GM23248 (cell line): ENCODE measurements at regions not wholly inside any gene's neighbourhood (a gene's known extent, or its start where the extent isn't known, plus 50 kb on each side); places are given as distances from the start of the nearest gene placed in this dataset.

Experiments used
- DNase-seq: peaks from one replicate; pipeline ENCODE4 v3.0.0-alpha.2; 2015
- H2AFZ ChIP-seq: fragments of 200-600 bp; sonication (generic); 2 replicates; pipeline ENCODE4 v1.6.1; 2016; ENCODE audit warnings: antibody characterized with exemption
- H3F3A ChIP-seq: fragments of 200-600 bp; sonication (generic); 2 replicates; pipeline ENCODE4 v1.6.1; 2016; ENCODE audit warnings: mild to moderate bottlenecking, antibody characterized with exemption, mixed run types; ENCODE audit not compliant: insufficient read depth
- H3K27ac ChIP-seq: fragments of 200-600 bp; sonication (generic); 2 replicates; pipeline ENCODE4 v1.5.1; 2016; ENCODE audit warnings: mild to moderate bottlenecking
- H3K27me3 ChIP-seq: fragments of 200-600 bp; sonication (generic); replicated peaks from 2 replicates; pipeline ENCODE4 v1.6.1; 2016; ENCODE audit warnings: mild to moderate bottlenecking; ENCODE audit not compliant: insufficient read depth
- H3K36me3 ChIP-seq: fragments of 200-600 bp; sonication (generic); 2 replicates; pipeline ENCODE4 v1.6.1; 2016; ENCODE audit warnings: low read depth, mild to moderate bottlenecking
- H3K4me1 ChIP-seq: fragments of 200-600 bp; sonication (generic); 2 replicates; pipeline ENCODE4 v1.6.1; 2016; ENCODE audit warnings: mild to moderate bottlenecking; ENCODE audit not compliant: insufficient read depth
- H3K4me2 ChIP-seq: fragments of 200-600 bp; sonication (generic); one replicate; pipeline ENCODE4 v1.6.1; 2016; ENCODE audit warnings: mild to moderate bottlenecking; ENCODE audit not compliant: unreplicated experiment
- H3K4me3 ChIP-seq: fragments of 200-600 bp; sonication (generic); 2 replicates; pipeline ENCODE4 v1.5.1; 2016; ENCODE audit warnings: mild to moderate bottlenecking
- H3K79me2 ChIP-seq: fragments of 200-600 bp; sonication (generic); 2 replicates; pipeline ENCODE4 v1.6.1; 2016; ENCODE audit warnings: mild to moderate bottlenecking; ENCODE audit not compliant: insufficient read depth
- H3K9ac ChIP-seq: fragments of 200-600 bp; sonication (generic); 2 replicates; pipeline ENCODE4 v1.6.1; 2016; ENCODE audit warnings: mild to moderate bottlenecking
- H3K9me2 ChIP-seq: fragments of 200-600 bp; sonication (generic); 2 replicates; pipeline ENCODE4 v1.6.1; 2016; ENCODE audit warnings: mixed run types, mild to moderate bottlenecking, moderate library complexity; ENCODE audit not compliant: insufficient read depth
- H3K9me3 ChIP-seq: fragments of 200-600 bp; sonication (generic); one replicate; pipeline ENCODE4 v1.6.1; 2017; ENCODE audit warnings: low read depth
- H4K20me1 ChIP-seq: fragments of 200-600 bp; sonication (generic); 2 replicates; pipeline ENCODE4 v1.6.0; 2016; ENCODE audit not compliant: insufficient read depth
- EZH2 ChIP-seq: fragments of 200-600 bp; sonication (generic); IDR thresholded peaks from 2 replicates; pipeline ENCODE4 v1.6.1; 2018; ENCODE audit warnings: antibody characterized with exemption, mild to moderate bottlenecking; ENCODE audit not compliant: insufficient read depth, poor library complexity, severe bottlenecking
- EZH2phosphoT487 ChIP-seq: fragments of 200-600 bp; sonication (generic); IDR thresholded peaks from 2 replicates; pipeline ENCODE4 v1.6.1; 2018; ENCODE audit warnings: antibody characterized with exemption, moderate library complexity, mild to moderate bottlenecking, low read depth; ENCODE audit not compliant: insufficient read depth
- WGBS, 2 experiments: methylation state at CpG; one replicate each; pipeline ENCODE4 v1.1.6; 2015 to 2017; ENCODE audit warnings: low lambda C conversion rate in 2 of 2, low coverage in 1 of 2; ENCODE audit errors: missing lambda C conversion rate in 2 of 2; 5-methylcytosine and 5-hydroxymethylcytosine counted together
- in situ Hi-C: fragments of 300-500 bp; cut with MboI; formaldehyde crosslinking; loops from 2 replicates; pipeline ENCODE4 v1.15.0; 2020

DNA sequence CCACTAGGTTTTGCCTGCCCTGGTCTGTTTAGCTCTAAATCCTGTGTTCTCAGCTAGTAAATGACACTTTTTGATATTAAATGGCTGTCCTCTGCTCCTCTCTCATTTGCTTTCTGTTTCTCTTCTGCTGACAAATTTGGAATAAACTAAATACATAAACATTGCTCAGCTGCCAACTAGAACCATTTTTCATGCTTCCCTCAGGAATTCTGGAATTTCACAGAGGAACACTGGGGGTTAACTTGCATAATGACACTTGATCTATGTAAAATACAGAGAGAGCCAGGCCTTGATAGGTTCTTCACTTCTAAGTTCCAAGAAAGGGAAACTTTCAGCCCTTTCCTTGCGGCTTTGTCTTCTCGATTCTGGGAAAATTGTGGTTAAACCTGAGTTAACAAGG, 450.6 kb upstream of the ST6GAL2 start:
- no peaks in the 10 kb centered on the region for H3K9me3 ChIP-seq
- no peaks in the 10 kb centered on the region for H3K36me3 ChIP-seq
- no peak overlapping the region for H2AFZ ChIP-seq
- H3K27me3 ChIP-seq: 0 out of 2 replicates have a peak, but pooled peaks cover 3% of the 10 kb centered on the region
- no peak for DNase-seq
- no peaks in the 10 kb centered on the region for H4K20me1 ChIP-seq
- H3K9me2 ChIP-seq: no peaks in the 10 kb centered on the region
- no peak overlapping the region for H3K27ac ChIP-seq
- H3K79me2 ChIP-seq: no peaks in the 10 kb centered on the region
- peaks cover 19% of the 10 kb centered on the region for H3F3A ChIP-seq
- 86 to 96% methylated on average over 2 of the region's 2 CpGs for WGBS, 2 experiments
- H3K9ac ChIP-seq: no peak overlapping the region
- H3K4me1 ChIP-seq: peaks cover 12% of the 10 kb centered on the region
- TF ChIP-seq EZH2phosphoT487: no peak
- no peak for TF ChIP-seq EZH2
- H3K4me2 ChIP-seq: no peak overlapping the region
- in situ Hi-C loops: no loop called here
- no peak overlapping the region for H3K4me3 ChIP-seq

DNA sequence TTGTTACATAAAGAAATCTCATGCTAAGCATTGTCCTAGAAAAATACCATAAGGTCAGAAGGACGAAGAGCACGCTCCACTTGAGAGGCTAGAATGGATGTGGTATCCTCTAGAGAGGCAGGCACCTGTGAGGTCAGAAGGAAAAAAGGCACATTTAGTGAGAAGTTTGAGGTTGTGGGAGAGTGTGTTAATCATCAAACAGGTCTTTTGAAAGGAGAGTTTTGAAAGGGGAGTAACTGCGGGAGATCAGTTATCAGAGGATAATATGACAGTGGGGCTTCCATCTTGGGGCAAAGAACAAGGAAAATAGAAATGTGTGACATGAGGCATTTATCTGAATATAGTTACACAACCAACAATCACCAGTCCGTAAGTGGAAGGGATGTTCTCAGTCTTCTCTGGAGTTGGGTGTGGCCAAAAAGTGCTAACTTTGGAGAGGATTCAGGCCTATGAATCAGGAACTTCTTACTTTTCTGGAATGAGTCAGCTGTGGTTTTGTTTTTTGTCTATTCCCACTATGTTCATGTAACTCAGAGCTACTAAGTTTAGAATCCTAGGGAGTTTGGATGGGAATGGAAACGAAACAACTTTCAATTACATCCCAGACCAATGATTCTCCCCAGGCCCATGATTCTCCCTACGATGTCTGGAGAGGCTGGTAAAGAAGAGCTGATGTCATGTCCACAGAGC, 451.4 kb upstream of the ST6GAL2 start:
- Histone ChIP-seq H3K4me2 (peak overlapping the region; percentile 31), H3K4me3 (no peak overlapping the region), H3K9ac (peak overlapping the region; percentile 39; the same call in 1 of the 2 replicates), H3K36me3 (no peaks in the 10 kb centered on the region), H3K9me3 (no peaks in the 10 kb centered on the region), H3K27ac (peak overlapping the region; percentile 67), H3K79me2 (no peaks in the 10 kb centered on the region), H3F3A (peaks cover 19% of the 10 kb centered on the region), H3K4me1 (peaks cover 12% of the 10 kb centered on the region), H3K9me2 (no peaks in the 10 kb centered on the region), H2AFZ (no peak overlapping the region), H3K27me3 (0 out of 2 replicates have a peak, but pooled peaks cover 3% of the 10 kb centered on the region), H4K20me1 (no peaks in the 10 kb centered on the region)
- DNase-seq: peak; percentile 91
- in situ Hi-C loops: no loop called here
- no peak for TF ChIP-seq EZH2
- no peak for TF ChIP-seq EZH2phosphoT487
- 43 to 45% methylated on average over 6 of the region's 6 CpGs for WGBS, 2 experiments

DNA sequence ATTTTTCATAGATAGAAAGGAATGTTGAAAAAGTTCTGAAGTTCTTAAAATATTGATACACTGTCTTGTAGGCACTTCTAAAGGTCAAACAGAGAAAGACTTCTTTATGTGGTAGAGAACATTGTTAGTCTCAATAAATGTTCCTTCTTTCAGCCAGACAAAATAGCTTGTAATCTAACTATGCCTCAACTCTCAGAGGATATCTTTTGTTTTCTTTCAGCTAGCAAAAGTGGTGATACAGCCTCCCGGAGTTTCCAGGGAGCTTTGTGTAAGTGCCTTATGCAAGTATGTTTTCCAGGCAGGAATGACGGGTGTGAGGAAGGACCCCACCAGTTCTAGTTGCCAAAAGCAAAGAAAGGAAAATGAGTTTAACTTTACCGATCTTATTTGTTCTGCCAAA, 452.1 kb upstream of the ST6GAL2 start:
- in situ Hi-C loops: no loop called here
- WGBS, 2 experiments: 36% methylated on average over 3 of the region's 3 CpGs
- no peaks in the 10 kb centered on the region for H3K9me3 ChIP-seq
- peak; percentile 6 for DNase-seq
- H3K4me2 ChIP-seq: peak overlapping the region; percentile 31
- H3K27ac ChIP-seq: peak overlapping the region; percentile 67
- H3K36me3 ChIP-seq: no peaks in the 10 kb centered on the region
- peaks cover 19% of the 10 kb centered on the region for H3F3A ChIP-seq
- no peaks in the 10 kb centered on the region for H3K79me2 ChIP-seq
- TF ChIP-seq EZH2 (no peak), EZH2phosphoT487 (no peak)
- H3K27me3 ChIP-seq: 0 out of 2 replicates have a peak, but pooled peaks cover 3% of the 10 kb centered on the region
- no peak overlapping the region for H3K4me3 ChIP-seq
- H3K4me1 ChIP-seq: peaks cover 12% of the 10 kb centered on the region
- no peak overlapping the region for H2AFZ ChIP-seq
- no peaks in the 10 kb centered on the region for H4K20me1 ChIP-seq
- H3K9ac ChIP-seq: peak overlapping the region; percentile 39
- no peaks in the 10 kb centered on the region for H3K9me2 ChIP-seq

DNA sequence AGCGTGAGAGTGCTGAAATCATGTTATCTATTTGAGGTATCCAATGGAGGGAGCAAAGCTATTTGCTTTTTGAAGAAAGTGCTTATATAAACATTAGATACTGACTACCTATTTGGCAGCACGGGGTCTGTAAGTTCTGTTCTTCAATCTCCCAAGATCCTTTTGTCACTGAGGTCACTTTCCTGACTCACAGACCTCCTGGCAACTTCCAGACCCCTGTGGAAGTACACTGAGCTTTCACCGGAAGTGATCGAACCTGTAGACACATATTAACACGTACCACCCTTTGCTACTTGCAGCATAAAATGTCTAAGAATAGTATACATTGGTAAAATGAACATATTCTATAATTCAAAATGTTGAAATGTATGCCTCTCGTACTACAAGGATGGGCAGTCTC, 452.6 kb upstream of the ST6GAL2 start:
- Histone ChIP-seq H3K79me2 (no peaks in the 10 kb centered on the region), H3K4me2 (no peak overlapping the region), H3F3A (peaks cover 19% of the 10 kb centered on the region), H3K9me3 (no peaks in the 10 kb centered on the region), H3K4me1 (peaks cover 12% of the 10 kb centered on the region), H4K20me1 (no peaks in the 10 kb centered on the region), H3K9ac (no peak overlapping the region), H2AFZ (no peak overlapping the region), H3K4me3 (no peak overlapping the region), H3K36me3 (no peaks in the 10 kb centered on the region), H3K27me3 (0 out of 2 replicates have a peak, but pooled peaks cover 3% of the 10 kb centered on the region), H3K9me2 (no peaks in the 10 kb centered on the region), H3K27ac (no peak overlapping the region)
- no peak for DNase-seq
- WGBS, 2 experiments: 78 to 84% methylated on average over 6 of the region's 6 CpGs
- TF ChIP-seq EZH2phosphoT487 (no peak), EZH2 (no peak)
- in situ Hi-C loops: no loop called here

DNA sequence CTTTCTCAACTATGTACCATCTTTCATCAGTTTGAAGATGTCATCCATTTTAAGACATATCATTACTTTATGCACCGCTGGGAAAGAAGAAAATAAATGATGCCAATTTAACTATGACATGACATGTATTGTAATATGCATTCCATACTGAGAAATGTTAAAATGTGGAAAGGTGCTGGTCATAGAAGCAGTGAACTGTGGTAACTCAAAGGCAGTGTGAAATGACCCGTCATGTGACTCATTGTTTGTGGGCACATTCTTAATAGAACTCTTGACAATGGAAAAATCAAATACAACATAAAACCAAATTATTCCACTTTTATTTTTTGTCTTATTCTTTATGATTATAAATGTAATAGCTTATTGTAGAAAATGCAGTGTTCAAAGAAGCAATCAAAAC, 455.0 kb upstream of the ST6GAL2 start:
- H2AFZ ChIP-seq: no peak overlapping the region
- WGBS, 2 experiments: 57 to 66% methylated on average over 2 of the region's 2 CpGs

More for the DNA sequence above, 455.0 kb upstream of the ST6GAL2 start:
- no peaks in the 10 kb centered on the region for H4K20me1 ChIP-seq
- DNase-seq: no peak
- TF ChIP-seq EZH2phosphoT487: no peak
- in situ Hi-C loops: no loop called here
- H3K4me1 ChIP-seq: peaks cover 8% of the 10 kb centered on the region
- H3K79me2 ChIP-seq: no peaks in the 10 kb centered on the region
- H3K9me2 ChIP-seq: no peaks in the 10 kb centered on the region
- no peaks in the 10 kb centered on the region for H3K27me3 ChIP-seq
- no peak overlapping the region for H3K4me3 ChIP-seq
- no peak overlapping the region for H3K9ac ChIP-seq
- H3F3A ChIP-seq: peaks cover 11% of the 10 kb centered on the region
- no peaks in the 10 kb centered on the region for H3K36me3 ChIP-seq
- no peak overlapping the region for H3K27ac ChIP-seq
- no peak overlapping the region for H3K4me2 ChIP-seq
- no peaks in the 10 kb centered on the region for H3K9me3 ChIP-seq
